ENCODE measurements at regions not wholly inside any gene's neighbourhood (a gene's known extent, or its start where the extent isn't known, plus 50 kb on each side); places are given as distances from the start of the nearest gene placed in this dataset.

- Histone ChIP-seq H3K27me3 (ENCODE audit: control insufficient read depth, insufficient read depth, low read length) (no peaks in the 10 kb centered on the region), H3K9me3 (ENCODE audit: control insufficient read depth, low read length) (no peaks in the 10 kb centered on the region), H3K27ac (no peak overlapping the region), H3K4me3 (ENCODE audit: low read depth, low read length) (no peak overlapping the region), H3K4me1 (no peaks in the 10 kb centered on the region), H3K79me2 (no peaks in the 10 kb centered on the region), H3K9ac (no peak overlapping the region), H2AFZ (no peak overlapping the region), H3K36me3 (ENCODE audit: control insufficient read depth, insufficient read depth, low read length) (no peaks in the 10 kb centered on the region), H3K4me2 (ENCODE audit: low read length) (no peak overlapping the region)
- TF ChIP-seq CTCF (IDR thresholded peaks at IDR 0.05), result no peak
These were observed 62.4 kb downstream of the RTP4 start for GRCh38 chr3:187430576-187430975.
